ENCODE measurements at regions not wholly inside any gene's neighbourhood (a gene's known extent, or its start where the extent isn't known, plus 50 kb on each side); places are given as distances from the start of the nearest gene placed in this dataset.

DNA sequence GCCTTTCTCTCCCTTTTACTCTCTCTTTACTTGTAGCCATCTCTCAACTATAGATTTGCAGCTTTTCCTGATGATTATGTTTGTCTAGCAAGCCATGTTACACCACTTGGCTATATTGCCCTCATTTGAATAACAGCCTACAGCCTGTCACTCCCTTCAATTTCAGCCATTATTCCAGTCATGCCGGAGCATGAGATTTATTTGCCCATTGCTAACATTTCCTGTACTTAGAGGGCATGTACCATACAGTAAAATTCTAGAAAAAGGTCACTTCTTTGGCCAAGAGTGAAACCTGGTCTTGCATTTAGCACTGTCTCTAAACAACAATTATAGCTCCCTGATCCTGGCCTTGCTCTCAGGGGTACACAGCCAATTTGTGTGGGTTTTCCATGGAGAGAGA, 221.7 kb upstream of the TMC3 start:
- no peak for DNase-seq (ENCODE audit: low spot score)

DNA sequence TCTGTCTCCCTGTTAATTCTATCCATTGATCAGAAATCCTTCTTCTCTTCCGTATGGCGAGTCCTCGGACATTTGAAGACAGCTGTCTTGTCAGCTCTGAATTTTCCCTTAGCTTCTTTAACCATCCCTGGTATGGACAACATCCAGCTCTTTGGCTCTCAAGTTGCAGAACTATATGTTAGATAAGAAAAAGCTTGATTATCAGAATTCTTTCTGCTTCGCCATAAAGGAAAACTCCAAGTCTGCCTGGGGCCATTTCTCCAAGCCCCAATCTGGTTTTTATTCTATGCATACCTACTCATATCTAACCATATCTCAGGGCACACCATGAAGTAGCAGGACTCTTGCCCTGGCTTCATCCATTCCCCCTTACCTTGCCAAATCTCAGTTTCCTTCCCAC, 215.7 kb upstream of the TMC3 start:
- DNase-seq (ENCODE audit: low spot score): no peak

DNA sequence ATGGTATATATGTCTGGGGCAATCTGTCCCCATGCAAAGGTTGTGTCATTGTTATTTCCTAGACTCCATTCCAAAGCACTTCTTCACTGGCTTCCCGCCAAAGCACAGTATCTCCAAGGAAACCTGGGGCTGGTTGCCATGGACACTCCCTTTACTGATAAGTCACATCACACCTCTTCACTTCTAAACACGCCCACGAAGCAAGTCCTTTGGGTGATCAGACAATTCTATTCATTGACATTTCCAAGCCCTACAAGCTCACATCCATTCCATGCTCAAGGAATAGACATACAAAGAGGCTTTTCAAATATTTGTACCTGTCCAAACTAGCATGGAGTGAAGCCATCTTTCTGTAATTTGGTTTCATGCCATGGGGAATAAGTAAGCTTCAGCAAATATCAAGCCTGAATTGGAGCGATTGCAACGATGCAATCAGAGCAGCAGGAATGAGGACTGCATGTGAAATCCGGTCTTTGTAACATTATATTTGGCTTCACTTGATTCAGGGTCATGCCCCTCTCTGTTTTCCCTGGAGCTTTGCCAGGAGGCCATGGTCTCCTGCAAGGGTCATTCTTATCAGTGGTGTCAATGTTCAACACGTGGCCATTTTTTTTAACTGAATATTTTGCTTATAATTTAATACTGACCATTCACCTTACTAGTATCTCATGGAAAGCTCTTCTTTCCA, 201.6 kb upstream of the TMC3 start:
- DNase-seq (ENCODE audit: low spot score): no peak

GRCh38 chr15:81573098-81573746, 199.2 kb upstream of the TMC3 start:
- DNase-seq (ENCODE audit: low spot score): no peak

GRCh38 chr15:81572190-81572589, 198.2 kb upstream of the TMC3 start:
- DNase-seq (ENCODE audit: low spot score): no peak

DNA sequence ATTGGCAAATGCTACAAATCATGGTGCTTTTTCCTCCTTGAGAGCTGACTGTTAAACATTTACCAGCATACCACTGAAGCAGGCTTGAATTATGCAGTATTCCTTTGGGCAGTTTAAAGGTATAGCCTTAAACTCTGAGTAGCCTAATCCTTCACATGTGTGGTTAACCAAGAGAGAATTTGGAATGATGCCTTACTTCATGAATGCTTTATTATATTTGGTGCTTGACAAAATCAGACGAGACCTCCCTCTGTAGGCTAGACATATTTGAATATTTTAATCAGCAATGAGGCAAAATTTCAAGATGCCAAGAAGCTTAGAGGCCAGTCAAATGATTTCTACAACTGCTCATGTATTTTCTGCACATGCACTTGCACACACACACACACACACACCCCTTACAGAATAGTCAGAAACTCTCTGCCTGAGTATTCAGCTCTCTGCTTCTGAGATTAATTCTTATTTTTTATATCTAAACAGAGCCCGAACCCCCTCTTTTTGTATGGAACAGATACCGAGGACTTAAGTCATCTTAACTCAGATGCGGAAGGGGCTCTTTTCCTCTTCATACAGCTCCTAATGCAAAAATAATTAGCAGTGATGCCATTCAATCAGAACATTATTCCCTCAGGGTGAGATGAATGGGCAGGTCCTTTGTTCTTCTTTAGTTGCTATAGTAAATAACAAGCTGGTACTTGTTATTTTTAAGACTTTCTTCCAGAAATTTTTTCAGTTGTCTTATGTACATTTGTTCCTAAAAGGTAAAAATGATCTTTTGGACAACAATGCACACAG, 195.5 kb upstream of the TMC3 start:
- DNase-seq (ENCODE audit: low spot score): no peak

DNA sequence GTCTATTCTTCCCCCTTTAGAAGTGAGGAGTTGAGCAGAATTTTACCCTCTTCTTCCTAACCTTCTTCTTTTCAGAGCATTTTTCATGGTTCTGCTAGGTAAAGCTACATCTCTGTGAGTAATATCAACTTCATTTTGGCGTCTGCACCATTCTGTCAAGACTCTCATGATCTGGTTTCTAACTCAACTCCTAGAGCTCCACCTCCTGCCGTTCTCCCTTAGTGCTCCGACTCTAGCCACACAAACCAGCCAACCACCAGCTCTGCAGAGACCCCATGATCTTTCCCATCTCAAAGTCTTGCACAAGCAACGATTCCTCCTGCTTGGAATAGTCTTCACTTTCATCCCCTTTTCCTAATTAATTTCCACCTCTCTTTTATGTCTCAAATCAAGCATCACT, 193.9 kb upstream of the TMC3 start:
- DNase-seq (ENCODE audit: low spot score): no peak

- DNase-seq (ENCODE audit: low spot score): no peak
Observed at GRCh38 chr15:81562986-81563385, 189.0 kb upstream of the TMC3 start.

- DNase-seq (ENCODE audit: low spot score): no peak
Observed at GRCh38 chr15:81560405-81560804, 186.4 kb upstream of the TMC3 start.

GRCh38 chr15:81558056-81558455, 184.0 kb upstream of the TMC3 start:
- no peak for DNase-seq (ENCODE audit: low spot score)

DNA sequence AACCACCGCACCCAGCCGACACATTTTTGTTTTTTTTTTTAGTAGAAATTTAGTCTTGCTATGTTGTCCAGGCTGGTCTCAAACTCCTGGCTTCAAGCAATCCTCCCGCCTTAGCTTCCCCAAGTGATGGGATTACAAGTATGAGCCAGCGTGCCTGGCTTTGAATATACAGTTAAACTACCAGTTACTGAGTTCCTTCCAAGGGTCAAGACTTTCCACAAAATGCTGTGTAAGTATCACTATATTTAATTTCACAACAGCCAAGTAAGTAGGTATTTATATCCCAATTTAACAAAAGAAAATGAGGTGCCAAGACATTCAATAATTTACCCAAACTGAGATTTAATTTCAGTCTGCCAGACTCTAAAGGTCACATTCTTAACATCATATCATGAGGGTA, 181.3 kb upstream of the TMC3 start:
- no peak for DNase-seq (ENCODE audit: low spot score)

DNA sequence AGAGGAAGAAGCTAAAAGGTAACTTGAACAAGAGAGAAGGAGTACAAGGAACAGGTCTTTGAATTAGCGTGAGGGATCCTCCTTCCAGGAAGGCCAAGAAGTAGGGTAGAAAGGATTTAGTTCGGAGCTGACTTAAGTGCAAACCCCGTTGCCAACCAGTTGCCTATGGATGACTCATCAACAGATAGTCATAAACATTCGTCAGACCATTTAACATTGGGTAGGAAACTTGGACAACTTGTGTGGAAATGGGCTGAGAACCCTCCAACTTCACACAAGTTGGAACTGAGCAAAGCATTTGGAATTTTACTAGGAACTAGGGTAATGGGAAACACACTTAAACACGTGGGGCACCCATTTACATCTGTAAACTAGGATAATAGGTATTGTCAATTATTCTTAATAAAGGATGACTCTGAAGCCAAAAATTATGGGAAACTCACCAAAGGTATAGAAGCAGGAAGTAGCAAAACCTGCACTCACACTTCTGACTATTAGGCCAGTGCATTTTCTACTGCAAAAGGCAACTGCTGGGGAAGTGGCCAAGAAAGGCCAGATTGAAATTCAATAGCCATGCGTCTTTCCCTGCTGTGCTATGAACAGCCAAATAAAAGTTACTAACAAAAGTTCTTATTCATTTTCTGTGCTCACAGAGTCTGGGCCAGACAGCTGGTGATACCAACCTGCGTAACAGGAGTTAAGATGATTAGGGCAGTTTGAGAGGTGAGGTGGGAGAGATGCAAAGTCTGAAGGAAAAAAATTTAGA, 174.5 kb upstream of the TMC3 start:
- DNase-seq (ENCODE audit: low spot score): no peak

DNA sequence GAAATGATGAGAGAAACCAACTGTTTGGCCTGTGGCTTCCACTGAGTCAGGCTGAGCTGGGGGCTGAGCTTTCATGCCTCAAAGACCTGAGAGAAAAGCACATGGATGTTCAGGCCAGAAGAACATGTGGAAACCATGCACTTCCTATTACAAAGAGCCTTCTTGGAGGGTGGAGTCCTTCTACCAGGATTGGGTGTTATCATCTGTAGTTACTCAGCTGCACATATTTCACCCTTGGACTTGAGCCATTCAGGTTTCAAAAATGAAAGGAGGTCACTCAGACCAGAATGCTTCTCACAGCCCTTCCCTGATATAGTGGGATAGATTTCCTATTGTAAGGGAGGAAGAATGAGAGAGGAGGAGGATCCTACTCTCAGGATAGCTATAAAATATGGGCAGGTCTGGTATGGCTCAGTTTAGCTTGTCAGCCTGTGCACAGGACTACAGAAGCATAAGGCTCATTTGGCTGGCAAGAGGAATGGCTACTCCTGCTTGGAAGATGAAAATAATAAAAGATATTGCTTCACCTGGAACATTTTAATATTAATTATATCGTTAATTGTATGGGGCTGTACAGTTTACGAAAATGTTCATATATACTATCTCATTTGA, 173.6 kb upstream of the TMC3 start:
- no peak for DNase-seq (ENCODE audit: low spot score)

DNA sequence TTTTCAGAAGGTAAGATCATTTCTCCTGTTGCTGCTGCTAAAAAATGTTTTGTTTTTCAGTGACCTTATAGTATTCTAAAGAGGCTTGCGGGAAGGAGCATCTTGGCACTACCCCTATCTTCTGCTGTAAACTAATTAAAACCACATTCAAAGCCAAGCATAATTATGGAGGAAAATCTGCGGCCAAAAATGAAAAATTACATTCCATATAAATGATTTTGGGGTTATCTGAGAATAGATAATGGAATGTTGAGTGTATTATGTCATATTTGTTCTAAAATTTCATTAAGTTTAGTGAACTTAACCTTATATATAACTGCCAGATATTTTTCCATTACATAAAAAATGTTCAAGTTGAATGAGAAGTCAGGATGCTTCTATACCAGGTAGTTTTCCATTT, 170.4 kb upstream of the TMC3 start:
- DNase-seq (ENCODE audit: low spot score): no peak

GRCh38 chr15:81540909-81541308, 166.9 kb upstream of the TMC3 start:
- no peak for DNase-seq (ENCODE audit: low spot score)

DNA sequence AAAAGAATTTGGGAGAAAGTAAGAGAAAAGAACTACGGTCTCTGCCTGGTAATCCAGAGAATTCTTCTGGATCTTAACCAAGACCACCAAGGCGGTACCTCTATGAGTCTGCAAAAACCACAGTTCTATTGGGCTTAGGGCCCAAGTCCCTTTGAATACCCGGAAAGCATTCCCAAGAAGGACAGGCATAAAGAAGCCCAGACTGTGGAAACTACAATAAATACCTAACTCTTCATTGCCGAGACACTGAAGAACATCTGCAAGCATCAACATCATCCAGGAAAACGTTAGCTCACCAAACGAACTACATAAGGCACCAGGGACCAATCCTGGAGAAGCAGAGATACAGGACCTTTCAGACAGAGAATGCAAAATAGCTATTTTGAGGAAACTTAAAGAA, 162.3 kb upstream of the TMC3 start:
- no peak for DNase-seq (ENCODE audit: low spot score)

GRCh38 chr15:81534124-81534523, 160.1 kb upstream of the TMC3 start:
- no peak for DNase-seq (ENCODE audit: low spot score)

- no peak for DNase-seq (ENCODE audit: low spot score)
Observed at GRCh38 chr15:81532001-81532400, 158.0 kb upstream of the TMC3 start.

DNA sequence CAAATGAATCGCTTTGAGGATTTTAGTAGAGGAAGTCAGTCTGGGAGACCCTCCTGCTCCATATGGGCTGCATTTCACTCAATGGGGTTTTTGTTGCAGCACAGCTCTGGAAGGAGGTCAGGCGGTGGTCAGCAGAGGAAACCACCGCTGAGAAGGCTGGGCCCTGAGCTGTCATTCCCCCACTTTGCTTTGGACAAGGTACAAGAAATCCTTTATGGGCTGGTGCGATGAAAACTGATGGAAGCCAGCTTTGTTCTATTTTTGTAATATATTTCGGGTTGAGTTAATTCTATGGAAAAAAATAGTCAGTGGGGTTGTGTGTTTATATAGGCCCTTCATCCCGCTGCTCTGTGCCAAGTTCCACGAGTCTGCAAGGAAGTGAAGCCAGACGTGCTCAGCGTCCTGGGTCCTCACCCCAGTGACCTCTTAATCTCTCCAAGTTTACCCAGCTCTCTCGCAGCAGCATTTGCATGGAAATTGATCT, 157.1 kb upstream of the TMC3 start:
- no peak for DNase-seq (ENCODE audit: low spot score)

DNA sequence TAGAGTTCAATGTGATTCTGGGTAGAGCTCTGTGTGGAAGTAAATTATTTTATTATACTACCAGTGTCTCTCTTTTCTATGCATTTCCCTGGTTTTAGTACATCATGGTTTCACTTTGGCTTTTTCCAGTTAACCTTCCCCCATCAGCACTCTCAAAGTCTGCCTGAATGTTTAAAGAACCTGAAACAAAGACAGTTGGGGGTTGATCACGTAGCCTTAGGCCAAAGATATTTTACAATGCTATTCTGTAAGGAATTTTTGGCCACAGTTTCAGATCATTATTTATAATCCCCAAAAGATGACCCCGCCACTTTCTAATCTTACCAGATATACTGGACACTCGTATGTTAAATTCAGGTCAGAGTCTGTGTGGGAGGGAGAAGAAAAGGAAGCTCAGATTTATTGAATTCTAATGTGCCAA, 156.3 kb upstream of the TMC3 start:
- no peak for DNase-seq (ENCODE audit: low spot score)

GRCh38 chr15:81529481-81529880, 155.5 kb upstream of the TMC3 start:
- no peak for DNase-seq (ENCODE audit: low spot score)

- DNase-seq (ENCODE audit: low spot score): no peak
Observed at GRCh38 chr15:81526029-81526428, 152.0 kb upstream of the TMC3 start.
